ENCODE measurements at regions not wholly inside any gene's neighbourhood (a gene's known extent, or its start where the extent isn't known, plus 50 kb on each side); places are given as distances from the start of the nearest gene placed in this dataset.

DNA sequence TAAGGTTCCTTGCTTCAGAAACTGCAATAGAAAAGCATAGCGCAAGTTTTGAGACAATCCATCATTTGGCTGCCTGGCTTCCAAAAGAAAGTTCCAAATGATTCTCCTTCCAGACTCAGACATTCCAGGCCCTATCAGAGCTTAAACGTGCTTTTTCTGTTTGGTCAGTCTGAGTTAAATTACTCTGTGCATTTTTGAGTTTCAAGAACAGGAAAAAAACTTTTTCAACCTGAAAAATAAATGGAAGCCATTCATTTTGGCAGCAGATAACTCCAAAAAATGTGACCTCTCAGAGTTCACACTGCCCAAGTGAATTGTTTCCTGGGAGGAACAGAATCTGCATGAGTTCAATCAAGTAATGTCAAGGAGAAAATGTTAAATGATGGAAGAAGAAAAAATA, 354.2 kb downstream of the CXCL12 start:
- DNase-seq (ENCODE audit: low read depth) = peak; percentile 14

- no peak for DNase-seq (ENCODE audit: low read depth)
These were observed 354.8 kb downstream of the CXCL12 start for GRCh38 chr10:44030132-44030531.

DNA sequence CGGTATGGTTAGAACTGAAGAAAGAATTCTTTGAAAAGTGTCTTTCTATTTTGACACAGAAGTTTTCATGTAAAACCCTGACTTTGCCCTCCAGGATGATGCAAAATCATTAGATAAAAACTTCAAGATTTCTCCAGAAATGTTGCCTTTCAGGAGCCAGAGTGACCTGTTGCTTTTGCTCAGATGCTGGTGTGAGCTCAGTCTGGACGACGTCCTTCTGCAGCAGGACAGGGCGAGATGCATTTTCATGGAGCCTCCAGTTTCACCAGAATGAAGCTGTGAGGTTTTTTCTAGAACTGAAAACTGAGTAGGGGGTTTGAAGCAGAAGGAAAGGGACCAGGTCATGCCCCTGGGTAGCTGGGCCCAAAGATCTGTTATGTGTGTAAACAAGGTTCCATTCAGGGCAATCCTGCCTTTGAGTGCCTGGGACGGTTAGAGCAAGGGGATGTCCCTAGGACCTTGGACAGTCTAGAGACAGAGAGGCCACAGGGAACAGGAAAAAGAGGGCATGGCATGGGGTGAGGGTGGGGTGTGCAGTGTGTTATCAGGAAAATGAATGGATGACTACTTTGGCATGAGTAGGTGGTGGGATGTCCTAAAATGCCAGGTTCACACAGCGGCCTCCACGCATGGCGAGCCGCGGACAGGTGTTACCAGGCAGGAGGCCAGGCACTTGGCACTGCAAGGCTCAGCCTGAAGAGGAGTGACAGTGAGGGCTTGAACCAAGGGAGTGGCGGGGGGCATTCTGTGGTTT, 356.3 kb downstream of the CXCL12 start:
- no peak for DNase-seq (ENCODE audit: low read depth)

GRCh38 chr10:44024356-44025116, 360.4 kb downstream of the CXCL12 start:
- DNase-seq (ENCODE audit: low read depth) = no peak

GRCh38 chr10:44023517-44023916, 361.4 kb downstream of the CXCL12 start:
- DNase-seq (ENCODE audit: low read depth) = no peak

- DNase-seq (ENCODE audit: low read depth) = no peak
These were observed 362.7 kb downstream of the CXCL12 start for GRCh38 chr10:44022203-44022602.

- no peak for DNase-seq (ENCODE audit: low read depth)
These were observed 364.4 kb downstream of the CXCL12 start for GRCh38 chr10:44020322-44021111.

DNA sequence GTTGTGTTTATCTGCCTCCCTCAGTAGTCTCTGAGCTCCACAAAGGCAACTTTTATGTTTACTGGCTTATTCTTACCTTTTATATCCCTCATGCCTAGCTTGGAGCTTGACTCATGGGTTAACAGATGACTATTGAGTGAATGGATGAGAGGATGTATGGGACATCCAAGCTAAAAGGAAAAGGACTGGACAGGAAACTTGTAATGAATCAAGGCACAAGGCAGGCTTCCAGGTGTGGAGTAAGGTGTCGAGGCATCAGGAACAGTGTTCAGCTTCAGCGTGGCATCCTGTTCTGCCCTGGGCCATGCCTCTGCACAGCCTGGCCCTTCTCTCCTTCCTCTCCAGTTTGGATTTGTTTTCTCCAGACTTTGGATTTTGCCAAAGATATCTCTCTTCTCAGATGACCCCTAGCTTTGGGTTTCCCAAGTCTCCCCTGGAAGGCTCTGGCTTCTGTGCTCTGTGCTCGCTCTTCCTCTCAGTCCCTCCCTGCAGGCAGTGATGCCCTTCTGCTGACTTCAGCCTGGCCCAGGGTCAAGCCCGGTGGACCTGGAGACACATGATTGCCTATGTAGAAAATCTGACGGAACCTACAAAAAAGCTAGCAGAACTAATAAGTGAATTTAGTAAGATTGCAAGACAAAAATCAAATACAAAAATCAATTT, 367.3 kb downstream of the CXCL12 start:
- DNase-seq (ENCODE audit: low read depth) = no peak

DNA sequence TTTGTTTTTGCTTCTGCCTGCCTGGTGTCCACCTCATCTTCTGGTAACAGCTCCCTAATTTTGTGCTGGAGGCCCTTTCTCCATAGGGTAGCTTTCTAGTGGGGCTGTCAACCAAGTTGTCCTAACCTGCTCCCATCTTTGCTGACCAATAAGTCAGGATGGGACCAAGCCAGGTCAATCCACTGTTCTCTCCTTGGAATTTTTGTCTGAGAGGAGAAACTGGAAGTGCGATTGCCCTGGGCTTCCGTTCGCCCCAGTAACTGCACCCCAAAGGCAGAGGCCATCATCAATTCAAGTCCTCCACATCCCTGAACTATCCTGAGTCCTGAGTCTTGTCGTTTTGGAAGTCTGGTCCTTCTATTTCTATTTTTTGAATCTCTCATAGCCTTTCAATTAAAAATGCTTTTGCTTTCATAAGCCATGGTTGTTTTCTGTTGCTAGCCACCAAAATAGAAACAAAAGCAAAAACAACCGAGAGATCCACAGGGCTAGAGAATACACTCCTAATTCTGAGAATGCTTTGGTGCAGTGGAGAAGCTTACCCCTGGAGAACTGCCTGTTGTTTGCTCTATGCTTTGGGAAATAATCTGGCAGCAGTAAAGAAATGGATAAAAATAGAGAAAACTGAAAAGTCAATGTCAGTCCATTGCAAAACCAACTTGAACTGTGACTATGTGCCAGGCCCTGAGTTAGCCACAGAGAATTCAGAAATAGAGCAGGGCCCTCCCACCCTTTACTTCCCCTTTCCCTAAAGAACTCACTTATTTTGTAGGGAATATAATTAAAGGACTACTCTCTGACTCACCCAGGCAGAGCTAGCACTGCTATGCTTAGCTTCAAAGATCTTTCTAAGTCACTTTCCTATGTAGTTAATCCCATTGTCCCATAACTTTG, 368.1 kb downstream of the CXCL12 start:
- DNase-seq (ENCODE audit: low read depth) = no peak

DNA sequence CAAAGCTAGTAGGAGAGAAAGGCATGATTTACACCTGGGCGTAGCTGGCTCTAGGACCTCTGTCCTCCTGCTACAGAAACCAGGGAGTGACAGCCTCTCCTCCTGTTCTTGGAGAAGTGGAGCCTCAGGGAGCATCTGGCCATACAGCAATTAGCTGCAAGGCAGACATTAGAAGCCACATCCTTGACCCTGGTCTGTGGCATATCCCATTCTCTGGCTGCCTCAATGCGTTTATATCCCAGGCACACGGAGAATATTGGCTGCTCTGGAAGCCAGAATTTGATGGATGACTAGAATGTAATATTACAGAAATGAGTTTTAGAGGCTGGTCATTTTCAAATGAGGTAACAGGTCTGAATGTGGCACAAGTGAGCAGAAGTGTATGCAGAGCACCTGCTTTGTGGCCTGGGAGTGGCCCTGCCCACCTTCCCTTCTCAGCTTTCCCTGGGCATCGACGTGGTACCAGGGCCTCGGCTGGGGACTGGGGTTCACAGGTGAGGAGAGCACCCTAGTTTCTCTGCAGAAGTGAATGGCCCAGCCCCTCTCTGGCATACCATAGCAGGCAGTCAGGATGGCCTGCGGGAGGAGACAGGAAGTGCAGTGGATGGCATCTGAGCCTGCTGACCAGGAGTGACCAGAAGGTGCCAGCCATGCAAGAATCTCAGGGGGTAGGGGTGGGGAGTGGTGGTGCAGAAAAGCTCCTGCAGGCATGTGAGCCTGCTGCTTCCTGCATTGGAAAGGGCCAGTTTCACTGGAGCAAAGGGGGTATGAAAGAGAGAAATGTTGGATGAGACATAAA, 367.2 kb upstream of the ZNF32 start:
- no peak for DNase-seq (ENCODE audit: low read depth)

- DNase-seq (ENCODE audit: low read depth) = no peak
These were observed 366.1 kb upstream of the ZNF32 start for GRCh38 chr10:44014644-44015250.

DNA sequence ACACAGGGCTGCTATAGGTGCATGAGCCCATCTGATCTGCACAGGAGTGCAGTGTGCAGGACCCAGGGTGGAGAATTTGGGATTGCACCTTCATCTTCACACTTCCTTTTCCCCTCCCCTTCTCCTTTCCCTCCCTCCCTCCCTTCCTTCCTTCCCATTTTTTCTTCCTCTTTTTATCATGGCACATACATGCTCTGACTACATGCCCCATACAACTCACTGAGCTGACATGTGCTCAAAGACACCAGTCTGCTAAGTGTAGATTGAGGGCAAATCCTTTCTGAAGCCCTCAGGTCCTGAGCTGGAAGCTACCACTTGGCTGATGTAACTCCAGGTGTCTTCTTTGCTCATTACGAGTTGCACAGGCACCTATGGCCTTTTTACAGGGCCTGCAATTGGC, 365.3 kb upstream of the ZNF32 start:
- DNase-seq (ENCODE audit: low read depth) = no peak

DNA sequence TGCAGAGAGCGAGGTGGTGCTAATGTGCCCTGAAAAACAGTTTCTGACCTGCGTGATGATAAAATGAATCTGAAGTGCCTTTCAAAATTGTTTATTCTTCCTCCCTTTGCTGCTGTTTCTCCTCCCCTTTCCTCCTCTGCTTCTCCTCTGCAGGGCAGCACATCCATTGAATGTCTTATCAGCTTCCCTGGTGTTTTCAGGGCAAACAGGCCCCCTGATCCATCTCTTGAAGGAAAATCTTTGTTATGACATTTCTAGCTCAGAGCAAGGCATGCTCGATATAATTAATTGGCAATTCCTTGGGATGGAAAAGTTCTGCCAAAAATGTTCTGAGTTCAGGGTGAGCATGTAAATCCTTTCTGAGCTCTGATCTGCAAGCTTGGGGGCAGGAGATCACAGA, 364.2 kb upstream of the ZNF32 start:
- DNase-seq (ENCODE audit: low read depth) = no peak

GRCh38 chr10:44011603-44011981, 362.9 kb upstream of the ZNF32 start:
- DNase-seq (ENCODE audit: low read depth) = peak; percentile 35

- no peak for DNase-seq (ENCODE audit: low read depth)
These were observed 362.4 kb upstream of the ZNF32 start for GRCh38 chr10:44010873-44011602.

DNA sequence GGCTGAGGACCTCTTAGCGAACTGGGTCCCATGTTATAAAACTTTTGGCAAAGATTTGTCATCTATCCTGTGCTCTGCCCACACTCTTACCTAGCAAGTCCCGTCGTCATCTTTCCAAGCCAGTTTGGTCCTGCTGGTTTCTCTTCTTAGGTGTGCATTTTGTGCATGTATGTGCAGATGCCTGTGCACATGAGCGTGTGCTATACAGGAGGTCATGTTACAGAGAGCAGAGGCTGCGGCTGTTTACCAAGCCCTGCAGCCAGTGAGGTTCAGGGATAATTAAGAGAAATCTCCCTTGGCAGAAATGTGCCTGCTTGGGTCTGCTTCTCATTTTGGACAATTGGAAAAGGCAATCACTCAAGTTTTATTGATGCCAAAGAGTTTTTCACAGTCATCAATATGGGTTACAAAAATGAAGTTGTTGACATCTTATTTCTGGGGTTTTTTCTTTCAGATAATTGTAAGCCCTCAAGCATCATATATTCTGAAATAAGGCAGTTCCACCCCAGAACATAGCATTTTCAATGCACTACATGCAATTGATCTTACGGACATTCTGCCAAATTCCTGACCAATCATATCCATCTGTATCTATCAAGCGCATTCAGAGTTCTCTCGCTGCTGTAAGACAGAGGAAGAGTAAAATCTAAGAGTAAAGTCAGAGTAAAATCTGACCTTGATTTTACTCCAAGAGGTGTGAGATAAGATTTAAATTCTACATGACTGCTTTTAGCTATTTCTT, 361.4 kb upstream of the ZNF32 start:
- DNase-seq (ENCODE audit: low read depth) = no peak

DNA sequence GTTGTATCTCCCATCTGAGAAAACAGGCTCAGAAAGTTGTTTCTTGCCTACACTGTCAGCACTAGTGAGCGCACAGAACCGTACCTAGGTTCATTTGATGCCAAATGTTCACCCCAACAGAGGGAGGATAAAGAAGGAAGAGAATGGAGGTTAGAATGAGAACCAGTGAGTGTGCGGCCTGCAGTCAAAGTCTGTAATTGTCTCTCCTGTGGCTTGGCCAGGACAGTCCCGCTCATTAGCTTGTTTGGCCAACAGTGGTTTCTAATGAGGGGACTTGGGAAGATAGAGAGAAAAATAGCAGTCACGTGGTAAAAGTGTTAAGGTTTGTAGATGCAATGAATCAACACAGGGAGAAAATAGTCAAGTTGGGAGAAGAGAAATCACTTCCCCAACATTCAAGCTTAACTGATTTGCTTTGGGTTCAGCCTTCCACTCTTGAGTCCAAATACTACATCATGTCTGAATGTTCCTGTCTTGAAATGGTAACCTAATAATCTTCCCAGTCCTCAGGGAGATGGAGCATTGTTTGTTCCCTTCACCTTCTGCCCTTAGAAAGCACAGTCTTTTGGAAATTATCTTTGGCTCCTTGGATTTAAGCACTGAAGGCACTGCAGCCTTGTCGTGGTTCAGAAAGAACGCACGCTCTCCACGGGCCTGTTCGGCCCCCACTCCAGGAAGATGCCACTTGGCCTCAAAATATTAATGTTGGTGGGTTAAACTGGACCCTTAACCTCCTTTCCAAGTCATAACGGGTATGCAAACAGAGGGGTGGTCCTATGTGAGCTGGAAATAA, 360.4 kb upstream of the ZNF32 start:
- no peak for DNase-seq (ENCODE audit: low read depth)
